GM12873 (cell line): ENCODE measurements at regions not wholly inside any gene's neighbourhood (a gene's known extent, or its start where the extent isn't known, plus 50 kb on each side); places are given as distances from the start of the nearest gene placed in this dataset.

ENCODE experiments used
- CTCF ChIP-seq: IDR thresholded peaks from 2 replicates; pipeline ENCODE4 v1.5.1; 2012; ENCODE audit warnings: low read depth, mild to moderate bottlenecking, moderate library complexity, low read length, control low read depth; ENCODE audit not compliant: insufficient read depth; ENCODE audit errors: missing control alignments

DNA sequence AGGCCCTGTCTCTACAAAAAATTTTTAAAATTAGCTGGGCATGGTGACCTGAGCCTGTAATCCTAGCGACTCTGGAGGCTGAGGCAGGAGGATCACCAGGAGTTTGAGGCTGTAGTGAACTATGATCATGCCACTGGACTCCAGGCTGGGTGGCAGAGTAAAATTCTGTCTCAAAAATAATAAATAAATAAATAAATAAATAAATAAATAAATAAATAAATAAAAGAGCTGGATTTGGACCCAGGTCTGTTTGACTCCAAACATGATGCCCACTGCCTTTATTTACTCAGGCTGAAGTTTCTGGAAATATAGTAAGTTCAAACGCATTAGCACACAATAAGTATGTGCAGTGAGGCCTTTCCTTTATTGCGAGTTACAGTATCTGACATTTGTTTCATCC is 75.0 kb downstream of the THNSL2 start:
- no peak for TF ChIP-seq CTCF

DNA sequence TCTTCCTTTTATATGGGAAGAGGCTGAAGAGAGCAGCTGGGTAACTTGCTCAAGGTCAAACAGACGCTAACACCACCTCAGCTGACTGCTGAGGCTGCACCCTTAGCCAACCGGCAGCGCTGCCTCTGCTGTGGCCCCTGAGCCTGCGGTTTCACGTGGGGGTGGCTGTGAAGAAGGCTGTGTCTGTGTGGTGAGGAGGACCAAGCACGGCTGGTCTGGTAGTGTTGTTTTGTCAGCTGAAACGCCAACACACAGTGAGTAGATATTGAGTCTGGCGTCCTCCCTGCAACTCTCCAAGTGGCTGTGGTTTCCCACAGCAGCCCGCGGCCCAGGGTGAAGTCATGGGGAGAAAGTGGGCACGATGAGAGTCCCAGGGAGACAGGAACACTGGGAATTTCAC is 69.6 kb downstream of the THNSL2 start:
- no peak for TF ChIP-seq CTCF

DNA sequence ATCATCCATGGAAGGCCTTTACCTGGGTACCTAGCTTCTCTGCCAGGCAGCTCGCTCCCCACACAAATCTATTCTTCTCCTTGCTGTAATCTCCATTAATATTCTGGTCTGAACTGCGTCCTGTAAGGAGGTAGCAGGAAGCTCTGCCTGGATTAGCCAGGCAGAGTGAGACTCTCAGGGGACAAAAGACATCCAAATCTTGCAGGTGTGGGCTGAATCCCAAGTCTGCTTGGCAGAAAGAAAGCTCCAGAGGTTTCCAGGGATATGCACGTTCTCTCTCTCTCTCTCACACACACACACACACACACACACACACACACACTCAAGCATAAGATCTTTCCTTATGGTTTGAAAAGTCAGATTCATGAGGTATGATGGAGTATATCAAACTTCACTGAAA is 66.5 kb downstream of the THNSL2 start:
- TF ChIP-seq CTCF = no peak
